GM23338 (cell line): ENCODE measurements at regions not wholly inside any gene's neighbourhood (a gene's known extent, or its start where the extent isn't known, plus 50 kb on each side); places are given as distances from the start of the nearest gene placed in this dataset.

Source experiments
- CREB1 ChIP-seq: fragments of 250-450 bp; sonication (Bioruptor Pico); IDR thresholded peaks from 2 replicates; pipeline ENCODE4 v1.5.0; 2020; ENCODE audit warnings: low read depth, mild to moderate bottlenecking, moderate library complexity
- CTCF ChIP-seq, 2 experiments: fragments of 200-600 bp in 1 of 2; sonication (generic) in 1 of 2; conservative IDR thresholded peaks; 2 replicates each; pipeline versions ENCODE4 v1.5.1 to v1.6.1; 2016 to 2017; ENCODE audit warnings: antibody characterized with exemption in 2 of 2, low read depth in 2 of 2, mild to moderate bottlenecking in 2 of 2, moderate library complexity in 1 of 2
- EZH2 ChIP-seq: fragments of 200-600 bp; sonication (generic); IDR thresholded peaks from one replicate; pipeline ENCODE4 v1.8.0; 2017; ENCODE audit warnings: antibody characterized with exemption, mild to moderate bottlenecking, low read depth; ENCODE audit not compliant: unreplicated experiment
- EZH2phosphoT487 ChIP-seq: fragments of 200-600 bp; sonication (generic); IDR thresholded peaks from one replicate; pipeline ENCODE4 v1.8.1; 2018; ENCODE audit warnings: antibody characterized with exemption; ENCODE audit not compliant: unreplicated experiment
- JUNB ChIP-seq: IDR thresholded peaks from one replicate; pipeline ENCODE4 v1.6.1; 2016; ENCODE audit warnings: antibody characterized with exemption; ENCODE audit not compliant: unreplicated experiment
- NANOG ChIP-seq: IDR thresholded peaks from 2 replicates; pipeline ENCODE4 v1.6.1; 2016; ENCODE audit warnings: antibody characterized with exemption, borderline replicate concordance
- POLR2AphosphoS5 ChIP-seq: IDR thresholded peaks from 2 replicates; pipeline ENCODE4 v1.6.1; 2016; ENCODE audit warnings: antibody characterized with exemption, low read depth
- REST ChIP-seq: IDR thresholded peaks from one replicate; pipeline ENCODE4 v1.6.1; 2018; ENCODE audit warnings: antibody characterized with exemption; ENCODE audit not compliant: unreplicated experiment
- STAT1 ChIP-seq: IDR thresholded peaks from one replicate; pipeline ENCODE4 v1.6.1; 2016; ENCODE audit warnings: antibody characterized with exemption; ENCODE audit not compliant: unreplicated experiment
- ZNF114 ChIP-seq: fragments of 250-450 bp; sonication (Bioruptor Pico); IDR thresholded peaks from 2 replicates; pipeline ENCODE4 v1.5.0; 2020; ENCODE audit warnings: mild to moderate bottlenecking, moderate library complexity
- TF ChIP-seq, protein P1 (sequence below): IDR thresholded peaks from 2 replicates; pipeline ENCODE4 v1.6.1; 2016; ENCODE audit warnings: antibody characterized with exemption

- TF ChIP-seq EZH2phosphoT487 (no peak), CTCF (conservative IDR thresholded peaks at IDR 0.05; ENCODE audit: low read depth in 2 of 2) (no peak), EZH2 (no peak), CREB1 (CRISPR knock-in tag) (no peak), POLR2AphosphoS5 (no peak), ZNF114 (CRISPR knock-in tag) (no peak), STAT1 (no peak), REST (no peak), JUNB (no peak), NANOG (no peak)
- TF ChIP-seq, protein P1, sequence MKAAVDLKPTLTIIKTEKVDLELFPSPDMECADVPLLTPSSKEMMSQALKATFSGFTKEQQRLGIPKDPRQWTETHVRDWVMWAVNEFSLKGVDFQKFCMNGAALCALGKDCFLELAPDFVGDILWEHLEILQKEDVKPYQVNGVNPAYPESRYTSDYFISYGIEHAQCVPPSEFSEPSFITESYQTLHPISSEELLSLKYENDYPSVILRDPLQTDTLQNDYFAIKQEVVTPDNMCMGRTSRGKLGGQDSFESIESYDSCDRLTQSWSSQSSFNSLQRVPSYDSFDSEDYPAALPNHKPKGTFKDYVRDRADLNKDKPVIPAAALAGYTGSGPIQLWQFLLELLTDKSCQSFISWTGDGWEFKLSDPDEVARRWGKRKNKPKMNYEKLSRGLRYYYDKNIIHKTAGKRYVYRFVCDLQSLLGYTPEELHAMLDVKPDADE: no peak
These were observed 247.4 kb downstream of the ARRDC4 start for GRCh38 chr15:98207928-98208327.
